ENCODE measurements at regions not wholly inside any gene's neighbourhood (a gene's known extent, or its start where the extent isn't known, plus 50 kb on each side); places are given as distances from the start of the nearest gene placed in this dataset.

DNA sequence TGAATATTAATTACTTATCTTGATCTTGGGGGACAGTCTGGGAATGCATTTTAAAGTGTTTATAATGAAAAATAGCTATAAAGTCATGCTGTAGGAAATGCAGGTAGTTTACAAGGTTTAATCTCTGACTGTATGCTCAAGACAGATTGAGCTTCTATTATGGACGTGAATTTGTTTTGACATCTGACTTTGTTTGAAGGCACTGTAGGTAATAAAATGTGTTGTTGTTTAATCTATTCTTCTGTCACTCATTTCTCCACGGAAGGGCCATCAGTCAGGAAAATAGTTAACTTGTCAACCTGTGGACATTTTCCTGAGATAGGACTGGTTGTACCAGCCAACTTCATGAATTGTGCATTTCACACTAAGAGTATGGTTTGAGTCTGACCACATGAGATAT, 893.1 kb upstream of the SLITRK6 start:
- no peak for TF ChIP-seq EZH2phosphoT487 (IDR thresholded peaks at IDR 0.05)
- TF ChIP-seq CTCF (IDR thresholded peaks at IDR 0.05), result no peak

All from neural progenitor cell (in vitro differentiated cells).